Lower leg skin (tissue), 3 donors: ENCODE measurements at regions not wholly inside any gene's neighbourhood (a gene's known extent, or its start where the extent isn't known, plus 50 kb on each side); places are given as distances from the start of the nearest gene placed in this dataset.

Experiments used
- CTCF ChIP-seq, 3 donors: fragments of 450-650 bp; IDR thresholded peaks; one replicate each; pipeline ENCODE4 v1.5.1; 2016; ENCODE audit warnings: antibody characterized with exemption in 3 of 3, mild to moderate bottlenecking in 3 of 3, moderate library complexity in 2 of 3
- POLR2A ChIP-seq, 2 donors: fragments of 450-650 bp; IDR thresholded peaks; one replicate each; pipeline ENCODE4 v1.6.1; 2016 to 2017; ENCODE audit warnings: antibody characterized with exemption in 2 of 2, mild to moderate bottlenecking in 1 of 2, moderate library complexity in 1 of 2

GRCh38 chr6:93592417-93592816 lies 173.1 kb upstream of the EPHA7 start:
- TF ChIP-seq CTCF (IDR thresholded peaks at IDR 0.05), result no peak
- TF ChIP-seq POLR2A (IDR thresholded peaks at IDR 0.05), result no peak
